ENCODE measurements at regions not wholly inside any gene's neighbourhood (a gene's known extent, or its start where the extent isn't known, plus 50 kb on each side); places are given as distances from the start of the nearest gene placed in this dataset.

- TF ChIP-seq USF2 (IDR thresholded peaks at IDR 0.05) = no peak
- TF ChIP-seq CBX2 (IDR thresholded peaks at IDR 0.05; ENCODE audit: borderline replicate concordance, low read depth) = no peak
These were observed 67.2 kb upstream of the SH3BP4 start (continued) for GRCh38 chr2:234884591-234884990.

- peak; percentile 94 to 95 for DNase-seq (ENCODE audit: low read depth in 1 of 2, low spot score in 1 of 2)
- peak; percentile 63 for FAIRE-seq
- H3K4me3 ChIP-seq = no peak overlapping the region
These were observed 70.2 kb upstream of the SH3BP4 start for GRCh38 chr2:234881413-234882241.

GRCh38 chr2:234880551-234881211 is 71.1 kb upstream of the SH3BP4 start:
- ChIA-PET POLR2A (interaction anchor here (0.9 to 2.5 kb wide), 9 partner anchors 40 to 906 kb away, joined by 3 to 18 read pairs (median 5); partner anchors contain the start of gene SH3BP4), CTCF (interaction anchor here (0.6 to 3.7 kb wide), 23 partner anchors 14 to 908 kb away, joined by 3 to 28 read pairs (median 4); no protein-coding TSS in a partner anchor)
- FAIRE-seq = peak; percentile 67
- peak overlapping the region; percentile 16; the same call in 1 of the 3 replicates for H3K4me3 ChIP-seq
- H3K4me2 ChIP-seq = peak overlapping the region; percentile 78
- peak; percentile 33 to 69 for DNase-seq (ENCODE audit: low read depth in 1 of 2, low spot score in 1 of 2)
- H3K4me1 ChIP-seq = peaks cover 34% of the 10 kb centered on the region
- peak overlapping the region; percentile 88 to 92 for H3K27ac ChIP-seq
- peaks cover 9% of the 10 kb centered on the region; the same call in 2 of the 3 replicates for H3K9me3 ChIP-seq
- WGBS (ENCODE audit: missing lambda C conversion rate) = 36% methylated on average over 7 of the region's 7 CpGs
- peak; percentile 67 to 76 for ATAC-seq
- TF ChIP-seq PBX3 (IDR thresholded peaks at IDR 0.05) = no peak
- TF ChIP-seq CEBPB (IDR thresholded peaks at IDR 0.05) = peak; percentile 88 to 91
- TF ChIP-seq ZNF302 (CRISPR knock-in tag; IDR thresholded peaks at IDR 0.05) = no peak
- peak; percentile 98 for TF ChIP-seq JUNB (IDR thresholded peaks at IDR 0.05)
- TF ChIP-seq MAFK (IDR thresholded peaks at IDR 0.05; ENCODE audit: partially characterized antibody) = no peak
- TF ChIP-seq TP53 (CRISPR knock-in tag; IDR thresholded peaks at IDR 0.05) = no peak
- no peak for TF ChIP-seq ZC3H11A (IDR thresholded peaks at IDR 0.05)
- TF ChIP-seq CHD2 (IDR thresholded peaks at IDR 0.05; ENCODE audit: low read length, partially characterized antibody) = no peak
- peak; percentile 96; the same call in 2 of the 3 replicates for TF ChIP-seq BCL3 (IDR thresholded peaks at IDR 0.05)
- no peak for TF ChIP-seq ATOH8 (CRISPR knock-in tag; IDR thresholded peaks at IDR 0.05; ENCODE audit: low read depth)
- no peak for TF ChIP-seq SREBF2 (IDR thresholded peaks at IDR 0.05)
- TF ChIP-seq NFE2L2 (conservative IDR thresholded peaks at IDR 0.05; ENCODE audit: low read length) = no peak

More at GRCh38 chr2:234881413-234882241, 70.2 kb upstream of the SH3BP4 start:
- ATAC-seq = peak; percentile 94 to 99
- H3K4me2 ChIP-seq = peak overlapping the region; percentile 78
- POLR2A ChIA-PET = interaction anchor here (0.9 to 2.5 kb wide), 6 partner anchors 41 to 226 kb away, joined by 3 to 18 read pairs (median 4); no protein-coding TSS in a partner anchor
- TF ChIP-seq RAD21 (conservative IDR thresholded peaks at IDR 0.05 in 1 of 2, IDR thresholded peaks at IDR 0.05 in 1 of 2) = peak; percentile 58 to 65
- no peak for TF ChIP-seq HOXA7 (CRISPR knock-in tag; IDR thresholded peaks at IDR 0.05)
- no peak for TF ChIP-seq PHF8 (IDR thresholded peaks at IDR 0.05; ENCODE audit: borderline replicate concordance, low read depth)
- peak in 1 of 2 experiments; percentile 70; a peak in 2 of 4 replicates for TF ChIP-seq CEBPB (IDR thresholded peaks at IDR 0.05)
- TF ChIP-seq USF2 (IDR thresholded peaks at IDR 0.05) = peak; percentile 92
- 0 out of 2 replicates have a peak, but pooled peaks have one; percentile 53 for TF ChIP-seq ZSCAN20 (CRISPR knock-in tag; IDR thresholded peaks at IDR 0.05)
- TF ChIP-seq TFCP2L1 (CRISPR knock-in tag; IDR thresholded peaks at IDR 0.05) = no peak
- TF ChIP-seq CTCF (IDR thresholded peaks at IDR 0.05) = peak; percentile 72
- no peak for TF ChIP-seq FOSL2 (IDR thresholded peaks at IDR 0.05)
- TF ChIP-seq FOSL2 (CRISPR knock-in tag; IDR thresholded peaks at IDR 0.05) = peak; percentile 23; the same call in 1 of the 2 replicates
- TF ChIP-seq SMC3 (IDR thresholded peaks at IDR 0.05) = peak; percentile 53
- TF ChIP-seq POLR2A (IDR thresholded peaks at IDR 0.05; ENCODE audit: low read length) = no peak
- TF ChIP-seq MAX (IDR thresholded peaks at IDR 0.05) = peak; percentile 48; the same call in 1 of the 2 replicates
- WGBS (ENCODE audit: missing lambda C conversion rate) = 12% methylated on average over 8 of the region's 8 CpGs
- H3K27ac ChIP-seq = peak overlapping the region; percentile 88 to 92
- peaks cover 6% of the 10 kb centered on the region; the same call in 2 of the 3 replicates for H3K9me3 ChIP-seq
- CTCF ChIA-PET = interaction anchor here (0.6 to 3.7 kb wide), 34 partner anchors 15 to 909 kb away, joined by 3 to 28 read pairs (median 4); no protein-coding TSS in a partner anchor
- H3K4me1 ChIP-seq = peaks cover 34% of the 10 kb centered on the region
